ENCODE measurements at regions not wholly inside any gene's neighbourhood (a gene's known extent, or its start where the extent isn't known, plus 50 kb on each side); places are given as distances from the start of the nearest gene placed in this dataset.

- DNase-seq (ENCODE audit: low read depth) = no peak
These were observed 683.7 kb upstream of the ID4 start for GRCh38 chr6:19153270-19153980.

GRCh38 chr6:19153981-19154295, 683.2 kb upstream of the ID4 start:
- DNase-seq (ENCODE audit: low read depth) = no peak

GRCh38 chr6:19156443-19156842, 680.7 kb upstream of the ID4 start:
- no peak for DNase-seq (ENCODE audit: low read depth)

- no peak for DNase-seq (ENCODE audit: low read depth)
These were observed 679.7 kb upstream of the ID4 start for GRCh38 chr6:19157486-19157885.

- DNase-seq (ENCODE audit: low read depth) = no peak
These were observed 678.6 kb upstream of the ID4 start for GRCh38 chr6:19158586-19158985.

- no peak for DNase-seq (ENCODE audit: low read depth)
These were observed 678.1 kb upstream of the ID4 start for GRCh38 chr6:19159089-19159488.

GRCh38 chr6:19159561-19159960, 677.6 kb upstream of the ID4 start:
- no peak for DNase-seq (ENCODE audit: low read depth)

- no peak for DNase-seq (ENCODE audit: low read depth)
These were observed 677.0 kb upstream of the ID4 start for GRCh38 chr6:19160081-19160730.

GRCh38 chr6:19167251-19167650, 669.9 kb upstream of the ID4 start:
- no peak for DNase-seq (ENCODE audit: low read depth)

GRCh38 chr6:19169366-19169765, 667.8 kb upstream of the ID4 start:
- no peak for DNase-seq (ENCODE audit: low read depth)

- DNase-seq (ENCODE audit: low read depth) = no peak
These were observed 662.1 kb upstream of the ID4 start for GRCh38 chr6:19175023-19175422.

GRCh38 chr6:19180348-19181072, 656.7 kb upstream of the ID4 start:
- no peak for DNase-seq (ENCODE audit: low read depth)

GRCh38 chr6:19181211-19181610, 656.0 kb upstream of the ID4 start:
- DNase-seq (ENCODE audit: low read depth) = no peak

- DNase-seq (ENCODE audit: low read depth) = no peak
These were observed 643.5 kb upstream of the ID4 start for GRCh38 chr6:19193624-19194023.

GRCh38 chr6:19204445-19204844, 632.7 kb upstream of the ID4 start:
- no peak for DNase-seq (ENCODE audit: low read depth)

- no peak for DNase-seq (ENCODE audit: low read depth)
These were observed 632.1 kb upstream of the ID4 start for GRCh38 chr6:19205076-19205475.

- DNase-seq (ENCODE audit: low read depth) = no peak
These were observed 628.0 kb upstream of the ID4 start for GRCh38 chr6:19209202-19209601.

- no peak for DNase-seq (ENCODE audit: low read depth)
These were observed 626.1 kb upstream of the ID4 start for GRCh38 chr6:19210849-19211590.

GRCh38 chr6:19214231-19214630, 622.9 kb upstream of the ID4 start:
- DNase-seq (ENCODE audit: low read depth) = no peak

- no peak for DNase-seq (ENCODE audit: low read depth)
These were observed 617.2 kb upstream of the ID4 start for GRCh38 chr6:19219931-19220330.

GRCh38 chr6:19231878-19232561, 605.1 kb upstream of the ID4 start:
- DNase-seq (ENCODE audit: low read depth) = no peak

- DNase-seq (ENCODE audit: low read depth) = no peak
These were observed 591.5 kb upstream of the ID4 start for GRCh38 chr6:19245656-19246055.
